Gastroesophageal sphincter (tissue), 3 donors: ENCODE measurements at regions not wholly inside any gene's neighbourhood (a gene's known extent, or its start where the extent isn't known, plus 50 kb on each side); places are given as distances from the start of the nearest gene placed in this dataset.

Experiments used
- CTCF ChIP-seq, 4 experiments: fragments of 200-600 bp in 2 of 4; fragments of 450-650 bp in 2 of 4; sonication (generic) in 1 of 4; IDR thresholded peaks; one replicate each; pipeline ENCODE4 v1.5.1; 2017 to 2019; ENCODE audit warnings: antibody characterized with exemption in 4 of 4, mild to moderate bottlenecking in 2 of 4, moderate library complexity in 2 of 4
- POLR2A ChIP-seq, 2 donors: fragments of 450-650 bp; IDR thresholded peaks; one replicate each; pipeline ENCODE4 v1.6.1; 2017; ENCODE audit warnings: antibody characterized with exemption in 2 of 2, mild to moderate bottlenecking in 2 of 2, moderate library complexity in 1 of 2

GRCh38 chr10:118470470-118470869 lies 125.0 kb downstream of the PRLHR start:
- TF ChIP-seq POLR2A (IDR thresholded peaks at IDR 0.05), result no peak
- no peak for TF ChIP-seq CTCF (IDR thresholded peaks at IDR 0.05)
